Hepatocyte (in vitro differentiated cells): ENCODE measurements at regions not wholly inside any gene's neighbourhood (a gene's known extent, or its start where the extent isn't known, plus 50 kb on each side); places are given as distances from the start of the nearest gene placed in this dataset.

Source experiments
- DNase-seq: peaks from one replicate; pipeline ENCODE4 v3.0.0-alpha.2; 2016; ENCODE audit warnings: low spot score
- H2AFZ ChIP-seq: fragments of 200-600 bp; sonication (generic); 2 replicates; pipeline ENCODE4 v1.6.0; 2016; ENCODE audit warnings: antibody characterized with exemption, mild to moderate bottlenecking
- H3K27ac ChIP-seq: fragments of 200-600 bp; sonication (generic); 2 replicates; pipeline ENCODE4 v1.5.1; 2016; ENCODE audit warnings: mild to moderate bottlenecking
- H3K27me3 ChIP-seq: fragments of 200-600 bp; sonication (generic); 2 replicates; pipeline ENCODE4 v1.6.1; 2016
- H3K36me3 ChIP-seq: fragments of 200-600 bp; sonication (generic); replicated peaks from 2 replicates; pipeline ENCODE4 v1.5.1; 2016; ENCODE audit warnings: low read depth; ENCODE audit not compliant: insufficient read depth
- H3K4me1 ChIP-seq: fragments of 200-600 bp; sonication (generic); 2 replicates; pipeline ENCODE4 v1.5.1; 2016; ENCODE audit warnings: mild to moderate bottlenecking, moderate library complexity; ENCODE audit not compliant: insufficient read depth
- H3K4me2 ChIP-seq: fragments of 200-600 bp; sonication (generic); 2 replicates; pipeline ENCODE4 v1.6.0; 2016
- H3K4me3 ChIP-seq: fragments of 200-600 bp; sonication (generic); 2 replicates; pipeline ENCODE4 v1.5.1; 2016; ENCODE audit warnings: mild to moderate bottlenecking
- H3K79me2 ChIP-seq: fragments of 200-600 bp; sonication (generic); 2 replicates; pipeline ENCODE4 v1.6.0; 2017; ENCODE audit warnings: mild to moderate bottlenecking
- H3K9me2 ChIP-seq: fragments of 200-600 bp; sonication (generic); replicated peaks from 2 replicates; pipeline ENCODE4 v1.6.0; 2017; ENCODE audit warnings: mild to moderate bottlenecking; ENCODE audit not compliant: insufficient read depth
- H3K9me3 ChIP-seq: fragments of 200-600 bp; sonication (generic); 2 replicates; pipeline ENCODE4 v1.5.1; 2016; ENCODE audit warnings: low read depth, mild to moderate bottlenecking
- H4K20me1 ChIP-seq: fragments of 200-600 bp; sonication (generic); 2 replicates; pipeline ENCODE4 v1.6.0; 2016; ENCODE audit warnings: mild to moderate bottlenecking; ENCODE audit not compliant: insufficient read depth, poor library complexity, severe bottlenecking
- CTCF ChIP-seq: fragments of 200-600 bp; sonication (generic); IDR thresholded peaks from 2 replicates; pipeline ENCODE4 v1.5.1; 2016; ENCODE audit warnings: antibody characterized with exemption, mild to moderate bottlenecking; ENCODE audit not compliant: poor library complexity
- EZH2 ChIP-seq: fragments of 200-600 bp; sonication (generic); IDR thresholded peaks from 2 replicates; pipeline ENCODE4 v1.6.1; 2016; ENCODE audit warnings: antibody characterized with exemption, mild to moderate bottlenecking, borderline replicate concordance
- EZH2phosphoT487 ChIP-seq: fragments of 200-600 bp; sonication (generic); IDR thresholded peaks from one replicate; pipeline ENCODE4 v1.6.1; 2018; ENCODE audit warnings: antibody characterized with exemption, mild to moderate bottlenecking, low read depth, moderate library complexity; ENCODE audit not compliant: unreplicated experiment, severe bottlenecking
- whole genome bisulfite sequencing: methylation state at CpG from one replicate; pipeline ENCODE4 v1.1.6; 2016; ENCODE audit warnings: low lambda C conversion rate; ENCODE audit errors: missing lambda C conversion rate; 5-methylcytosine and 5-hydroxymethylcytosine counted together

GRCh38 chr7:68401313-68401712 is 1197.0 kb upstream of the AUTS2 start:
- Histone ChIP-seq H3K36me3 (no peaks in the 10 kb centered on the region), H2AFZ (no peak overlapping the region), H3K4me2 (no peak overlapping the region), H3K9me3 (no peaks in the 10 kb centered on the region), H4K20me1 (no peaks in the 10 kb centered on the region), H3K4me1 (no peaks in the 10 kb centered on the region), H3K27me3 (no peaks in the 10 kb centered on the region), H3K4me3 (no peak overlapping the region), H3K9me2 (no peaks in the 10 kb centered on the region), H3K27ac (no peak overlapping the region), H3K79me2 (no peaks in the 10 kb centered on the region)
- DNase-seq = no peak
- 93% methylated on average over 2 of the region's 2 CpGs for WGBS
- TF ChIP-seq EZH2 = no peak
- no peak for TF ChIP-seq CTCF
- no peak for TF ChIP-seq EZH2phosphoT487

- 79% methylated on average over 4 of the region's 4 CpGs for WGBS
Observed at GRCh38 chr7:68406480-68406879, 1191.8 kb upstream of the AUTS2 start.

GRCh38 chr7:68407460-68407859 is 1190.8 kb upstream of the AUTS2 start:
- Histone ChIP-seq H3K36me3 (no peaks in the 10 kb centered on the region), H3K27me3 (no peaks in the 10 kb centered on the region), H3K27ac (no peak overlapping the region), H3K4me2 (no peak overlapping the region), H2AFZ (no peak overlapping the region), H3K4me3 (no peak overlapping the region), H3K4me1 (no peaks in the 10 kb centered on the region), H3K9me2 (no peaks in the 10 kb centered on the region), H4K20me1 (no peaks in the 10 kb centered on the region), H3K9me3 (no peaks in the 10 kb centered on the region), H3K79me2 (no peaks in the 10 kb centered on the region)
- TF ChIP-seq EZH2 (no peak), CTCF (no peak), EZH2phosphoT487 (no peak)
- DNase-seq = no peak

More at GRCh38 chr7:68406480-68406879, 1191.8 kb upstream of the AUTS2 start:
- no peaks in the 10 kb centered on the region for H3K79me2 ChIP-seq
- TF ChIP-seq EZH2phosphoT487 = no peak
- no peak for TF ChIP-seq EZH2
- TF ChIP-seq CTCF = no peak
- H4K20me1 ChIP-seq = no peaks in the 10 kb centered on the region
- no peaks in the 10 kb centered on the region for H3K36me3 ChIP-seq
- H3K4me3 ChIP-seq = no peak overlapping the region
- no peak overlapping the region for H3K4me2 ChIP-seq
- H3K27me3 ChIP-seq = no peaks in the 10 kb centered on the region
- no peak overlapping the region for H2AFZ ChIP-seq
- H3K4me1 ChIP-seq = no peaks in the 10 kb centered on the region
- H3K27ac ChIP-seq = no peak overlapping the region
- no peaks in the 10 kb centered on the region for H3K9me2 ChIP-seq
- H3K9me3 ChIP-seq = no peaks in the 10 kb centered on the region
- DNase-seq = no peak

- no peak overlapping the region for H3K27ac ChIP-seq
- TF ChIP-seq EZH2 (no peak), CTCF (no peak), EZH2phosphoT487 (no peak)
- H3K79me2 ChIP-seq = no peaks in the 10 kb centered on the region
- no peaks in the 10 kb centered on the region for H3K27me3 ChIP-seq
- 84% methylated on average over 1 of the region's 1 CpG for WGBS
- H3K36me3 ChIP-seq = no peaks in the 10 kb centered on the region
- H3K4me1 ChIP-seq = no peaks in the 10 kb centered on the region
- DNase-seq = no peak
- H3K4me2 ChIP-seq = no peak overlapping the region
- H3K4me3 ChIP-seq = no peak overlapping the region
- no peaks in the 10 kb centered on the region for H3K9me3 ChIP-seq
- H3K9me2 ChIP-seq = no peaks in the 10 kb centered on the region
- H2AFZ ChIP-seq = no peak overlapping the region
- H4K20me1 ChIP-seq = no peaks in the 10 kb centered on the region
Observed at GRCh38 chr7:68408873-68409272, 1189.4 kb upstream of the AUTS2 start.
